SH-SY5Y (cell line): ENCODE measurements at regions not wholly inside any gene's neighbourhood (a gene's known extent, or its start where the extent isn't known, plus 50 kb on each side); places are given as distances from the start of the nearest gene placed in this dataset.

ENCODE experiments used
- GATA2 ChIP-seq: IDR thresholded peaks from 2 replicates; pipeline ENCODE4 v1.6.1; 2011; ENCODE audit warnings: mild to moderate bottlenecking, low read depth, low read length
- GATA3 ChIP-seq: IDR thresholded peaks from 2 replicates; pipeline ENCODE4 v1.6.1; 2011; ENCODE audit warnings: low read depth, mild to moderate bottlenecking, low read length, moderate library complexity

DNA sequence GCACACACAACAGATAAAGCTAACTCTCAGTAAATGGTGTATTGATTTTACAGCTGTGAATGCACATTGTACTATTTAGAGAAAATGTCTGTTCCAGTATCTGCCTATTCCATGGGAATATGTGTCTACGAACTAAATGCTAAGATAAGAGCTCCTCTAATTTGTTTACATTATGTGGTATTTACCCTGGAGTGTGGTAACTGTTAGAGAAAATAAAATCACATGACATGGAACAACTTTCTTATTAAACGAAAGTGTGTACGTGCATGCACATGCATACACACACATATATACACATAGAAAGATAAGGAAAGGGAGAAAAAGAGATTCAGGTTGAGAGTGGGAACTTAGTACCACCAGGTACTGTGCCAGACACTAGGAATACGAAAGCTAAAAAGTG, 1151.7 kb upstream of the TENM4 start:
- TF ChIP-seq GATA2 (no peak), GATA3 (no peak)
